ENCODE measurements at regions not wholly inside any gene's neighbourhood (a gene's known extent, or its start where the extent isn't known, plus 50 kb on each side); places are given as distances from the start of the nearest gene placed in this dataset.

DNA sequence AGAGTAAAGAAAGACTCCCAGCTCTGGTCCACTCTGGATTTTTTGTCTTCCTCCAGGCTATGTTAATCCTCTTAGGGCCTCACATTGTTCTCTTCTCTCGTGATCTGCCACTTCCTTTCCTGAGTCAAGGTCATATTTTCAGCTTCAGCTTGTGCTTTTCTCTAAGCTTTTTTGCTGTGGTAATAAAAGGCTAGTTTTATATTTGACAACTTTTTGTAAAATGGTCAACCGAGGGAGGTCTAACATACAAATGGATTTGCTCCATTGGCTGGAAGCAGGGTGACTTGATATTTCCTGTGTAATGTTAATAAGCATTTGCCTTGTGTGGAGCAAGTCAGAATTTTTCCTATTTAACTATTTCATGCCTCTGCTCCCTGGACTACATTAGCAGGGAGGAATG, 239.7 kb downstream of the RAB28 start:
- TF ChIP-seq, protein P1, sequence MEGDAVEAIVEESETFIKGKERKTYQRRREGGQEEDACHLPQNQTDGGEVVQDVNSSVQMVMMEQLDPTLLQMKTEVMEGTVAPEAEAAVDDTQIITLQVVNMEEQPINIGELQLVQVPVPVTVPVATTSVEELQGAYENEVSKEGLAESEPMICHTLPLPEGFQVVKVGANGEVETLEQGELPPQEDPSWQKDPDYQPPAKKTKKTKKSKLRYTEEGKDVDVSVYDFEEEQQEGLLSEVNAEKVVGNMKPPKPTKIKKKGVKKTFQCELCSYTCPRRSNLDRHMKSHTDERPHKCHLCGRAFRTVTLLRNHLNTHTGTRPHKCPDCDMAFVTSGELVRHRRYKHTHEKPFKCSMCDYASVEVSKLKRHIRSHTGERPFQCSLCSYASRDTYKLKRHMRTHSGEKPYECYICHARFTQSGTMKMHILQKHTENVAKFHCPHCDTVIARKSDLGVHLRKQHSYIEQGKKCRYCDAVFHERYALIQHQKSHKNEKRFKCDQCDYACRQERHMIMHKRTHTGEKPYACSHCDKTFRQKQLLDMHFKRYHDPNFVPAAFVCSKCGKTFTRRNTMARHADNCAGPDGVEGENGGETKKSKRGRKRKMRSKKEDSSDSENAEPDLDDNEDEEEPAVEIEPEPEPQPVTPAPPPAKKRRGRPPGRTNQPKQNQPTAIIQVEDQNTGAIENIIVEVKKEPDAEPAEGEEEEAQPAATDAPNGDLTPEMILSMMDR (IDR thresholded peaks at IDR 0.05) = no peak
- no peak for TF ChIP-seq POLR2A (IDR thresholded peaks at IDR 0.05)
- TF ChIP-seq EP300 (IDR thresholded peaks at IDR 0.05) = no peak

Data from tibial nerve (tissue), 4 donors.